GM21367 (cell line): ENCODE measurements at regions not wholly inside any gene's neighbourhood (a gene's known extent, or its start where the extent isn't known, plus 50 kb on each side); places are given as distances from the start of the nearest gene placed in this dataset.

Experiments used
- ATAC-seq: cut with Tn5 transposase; IDR thresholded peaks from one replicate; pipeline ENCODE4 v1.9.1; 2021; ENCODE audit not compliant: unreplicated experiment

- no peak for ATAC-seq
Observed at GRCh38 chr2:185891403-185891802, 152.8 kb downstream of the FSIP2 start.

GRCh38 chr2:185891804-185892411 is 153.3 kb downstream of the FSIP2 start:
- no peak for ATAC-seq

DNA sequence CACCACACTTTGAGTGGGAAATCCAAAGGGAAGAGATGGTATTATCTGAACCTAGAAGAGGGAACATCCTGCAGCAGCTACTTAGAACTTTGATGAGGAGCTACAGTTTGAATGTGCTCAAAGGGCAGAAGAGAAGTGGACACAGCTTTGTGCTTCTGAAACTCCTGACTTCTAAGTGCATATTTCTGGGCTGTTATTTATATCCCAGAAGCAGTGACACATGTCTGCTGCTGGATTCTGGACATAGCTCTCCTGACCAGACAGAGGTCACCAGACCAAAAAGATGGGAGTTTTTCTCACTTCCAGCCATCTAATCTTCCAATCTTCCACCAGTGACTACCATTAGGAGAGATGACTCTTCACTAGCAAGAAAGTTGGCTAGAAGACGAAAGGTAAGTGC is 153.9 kb downstream of the FSIP2 start:
- ATAC-seq, result no peak

DNA sequence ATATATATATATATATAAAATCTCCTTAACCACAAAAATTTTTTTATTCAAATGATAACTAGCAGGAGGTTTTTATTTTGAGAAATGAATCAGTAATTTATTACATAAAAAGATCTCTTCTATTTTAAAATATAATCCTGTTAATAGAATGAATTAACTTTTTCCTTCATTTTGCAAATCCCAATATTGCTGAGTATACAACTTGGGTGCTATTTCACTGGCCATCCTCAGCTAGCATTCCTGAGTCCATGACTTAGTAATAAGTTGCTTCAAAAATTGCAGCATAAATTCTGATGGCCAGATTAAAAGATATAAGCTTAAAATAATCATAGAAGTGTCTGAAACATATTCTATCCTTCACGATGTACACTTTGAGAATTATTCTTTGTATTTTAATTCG is 155.6 kb downstream of the FSIP2 start:
- no peak for ATAC-seq

- ATAC-seq, result no peak
Observed at GRCh38 chr2:185895828-185896693, 157.5 kb downstream of the FSIP2 start.

- no peak for ATAC-seq
Observed at GRCh38 chr2:185899366-185899765, 160.8 kb downstream of the FSIP2 start.

DNA sequence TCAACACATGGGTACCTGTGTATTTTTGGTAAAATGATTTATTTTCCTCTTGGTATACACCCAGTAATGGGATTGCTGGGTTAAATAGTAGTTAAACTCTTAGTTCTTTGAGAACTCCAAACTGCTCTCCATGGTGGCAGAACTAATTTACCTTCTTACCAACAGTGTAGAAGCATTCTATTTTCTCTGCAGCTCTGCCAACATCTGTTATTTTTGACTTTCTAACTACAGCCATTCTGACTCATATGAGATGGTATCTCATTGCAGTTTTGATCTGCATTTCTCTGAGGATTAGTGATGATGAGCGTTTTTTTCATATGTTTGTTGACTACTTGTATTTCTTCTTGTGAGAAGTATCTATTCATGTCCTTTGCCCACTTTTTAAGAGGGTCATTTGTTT is 180.6 kb downstream of the FSIP2 start:
- no peak for ATAC-seq

- no peak for ATAC-seq
Observed at GRCh38 chr2:185921048-185921756, 182.6 kb downstream of the FSIP2 start.

DNA sequence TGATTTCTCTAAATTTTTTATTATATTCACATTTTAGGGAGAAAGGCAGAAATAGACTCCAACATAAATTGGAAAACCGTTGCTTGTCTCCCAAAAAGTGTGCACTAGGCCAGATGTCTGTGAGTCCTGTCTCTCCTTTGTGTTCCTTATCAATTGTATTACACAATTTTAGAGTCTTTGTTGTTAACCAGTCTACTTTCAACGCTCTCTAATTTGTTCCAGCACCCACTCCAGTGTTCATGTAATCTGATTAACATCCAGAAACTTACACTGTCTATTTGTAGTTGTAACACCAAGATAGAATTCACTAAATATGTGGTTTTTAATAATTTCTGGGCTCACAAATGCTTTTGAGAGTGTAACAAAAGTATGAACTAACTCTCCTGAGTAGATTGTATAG is 195.6 kb downstream of the FSIP2 start:
- no peak for ATAC-seq

DNA sequence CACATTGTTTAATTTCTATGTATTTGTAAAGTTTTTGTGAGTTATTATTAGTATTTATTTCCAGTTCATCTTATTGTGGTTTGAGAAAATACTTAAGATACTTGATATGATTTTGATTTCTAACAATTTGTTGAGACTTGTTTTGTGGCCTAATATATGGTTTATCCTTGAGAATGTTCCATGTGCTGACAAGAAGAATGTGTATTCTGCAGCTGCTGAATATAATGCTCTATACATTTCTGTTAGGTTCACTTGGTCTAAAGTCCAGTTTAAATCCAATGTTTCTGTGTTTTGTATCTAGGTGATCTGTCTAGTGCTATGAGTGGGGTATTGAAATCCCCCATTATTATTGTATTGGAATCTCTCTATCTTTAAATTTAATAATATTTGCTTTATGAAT is 201.3 kb downstream of the FSIP2 start:
- no peak for ATAC-seq

DNA sequence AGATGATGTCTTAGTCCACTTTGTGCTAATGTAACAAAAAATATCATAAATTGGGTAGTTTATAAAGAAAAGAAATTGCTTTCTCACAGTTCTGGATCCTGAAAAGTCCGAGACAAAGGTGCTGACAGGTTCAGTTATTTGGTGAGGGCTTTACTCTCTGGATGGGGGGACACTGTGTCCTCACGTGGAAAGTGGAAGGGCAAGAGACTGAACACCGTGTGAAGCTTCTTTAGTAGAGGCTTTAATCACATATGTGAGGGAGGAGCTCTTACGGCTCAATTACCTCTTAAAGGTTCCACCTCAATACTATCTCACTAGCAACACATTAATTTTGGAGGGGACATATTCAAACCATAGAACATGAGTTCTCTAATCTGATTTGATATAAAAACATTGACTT is 204.3 kb downstream of the FSIP2 start:
- no peak for ATAC-seq

GRCh38 chr2:185947722-185948121 is 209.1 kb downstream of the FSIP2 start:
- no peak for ATAC-seq

DNA sequence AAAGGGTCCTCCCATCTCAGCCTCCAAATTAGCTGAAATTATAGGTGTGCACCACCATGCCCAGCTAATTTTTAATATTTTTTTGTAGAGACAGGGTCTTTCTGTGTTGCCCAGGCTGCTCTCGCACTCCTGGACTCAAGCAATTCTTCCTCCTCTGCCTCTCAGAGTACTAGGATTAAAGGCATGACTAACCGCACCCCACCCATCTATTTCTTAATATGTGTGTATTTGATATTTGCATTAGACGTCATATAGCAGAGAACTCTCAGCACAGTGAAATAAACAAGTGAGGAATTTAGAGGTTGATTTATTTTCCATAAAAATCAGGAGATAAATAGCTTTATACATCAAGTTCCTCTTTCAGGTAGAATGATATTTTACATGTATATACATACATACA is 213.5 kb downstream of the FSIP2 start:
- no peak for ATAC-seq

DNA sequence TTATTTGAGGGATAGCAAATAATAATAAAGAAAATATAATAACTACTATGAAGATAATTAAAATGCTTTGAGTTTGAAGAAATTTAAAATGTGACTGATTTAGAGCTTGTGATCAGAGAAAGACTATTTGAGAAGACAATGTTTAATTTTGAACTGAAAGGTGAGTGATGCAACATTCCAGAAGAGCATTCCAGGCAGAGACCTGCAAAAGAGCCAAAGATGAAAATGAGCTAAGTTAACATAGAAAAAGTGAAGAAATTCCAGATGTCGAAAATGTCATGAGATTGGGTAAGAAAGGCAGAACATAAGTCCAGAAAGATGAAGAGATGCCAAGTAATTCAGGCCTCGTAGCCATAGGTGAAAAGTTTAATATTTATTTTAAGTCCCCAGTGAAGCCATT is 215.8 kb downstream of the FSIP2 start:
- no peak for ATAC-seq

GRCh38 chr2:185955050-185955449 is 216.4 kb downstream of the FSIP2 start:
- no peak for ATAC-seq

DNA sequence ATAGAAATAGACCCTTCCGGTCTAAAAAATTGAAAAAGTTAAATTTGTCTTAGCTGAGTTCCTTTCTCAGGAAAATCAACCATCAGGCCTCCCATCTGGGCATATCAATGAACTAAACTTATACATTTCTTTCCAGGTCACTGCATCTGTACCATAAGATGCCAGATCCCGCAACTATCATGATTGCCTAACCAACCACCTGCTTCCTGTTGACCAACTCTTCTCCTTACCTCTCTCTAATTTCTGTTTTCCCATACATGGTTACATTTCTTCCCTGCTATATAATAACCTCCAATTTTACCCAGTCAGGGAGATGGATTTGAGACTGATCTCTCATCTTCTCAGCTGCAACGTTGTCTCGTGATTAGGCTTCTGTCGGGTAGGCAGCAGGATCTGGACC is 228.7 kb downstream of the FSIP2 start:
- no peak for ATAC-seq

- no peak for ATAC-seq
Observed at GRCh38 chr2:185970148-185970852, 231.7 kb downstream of the FSIP2 start.

GRCh38 chr2:185978634-185979407 is 240.2 kb downstream of the FSIP2 start:
- ATAC-seq, result no peak

DNA sequence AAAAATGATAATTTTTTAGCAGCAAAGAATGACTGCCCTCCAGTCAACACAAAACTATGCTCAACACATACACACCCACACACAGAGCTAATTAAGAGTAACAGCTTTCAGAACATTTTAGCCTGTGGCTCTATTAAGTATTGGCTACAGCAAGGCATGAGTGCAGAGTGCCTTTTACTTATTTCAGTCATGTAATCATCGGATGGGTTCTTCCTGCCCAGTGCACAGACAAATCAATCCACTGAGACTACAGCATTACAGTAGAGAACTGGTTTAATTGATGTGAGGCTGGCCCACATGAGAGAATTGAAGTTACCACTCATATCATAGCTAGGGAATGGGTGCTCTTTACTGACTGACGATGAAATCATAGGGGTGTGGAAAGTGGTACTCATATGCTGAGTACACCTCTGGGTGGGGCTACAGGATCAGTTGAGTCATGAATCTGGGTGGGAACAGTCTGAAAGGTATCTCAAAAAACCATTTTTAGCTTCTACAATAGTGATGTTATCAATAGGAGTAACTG is 241.0 kb downstream of the FSIP2 start:
- no peak for ATAC-seq

- no peak for ATAC-seq
Observed at GRCh38 chr2:185980944-185981343, 242.3 kb downstream of the FSIP2 start.
